Naive thymus-derived CD4-positive, alpha-beta T cell (primary cell): ENCODE measurements at regions not wholly inside any gene's neighbourhood (a gene's known extent, or its start where the extent isn't known, plus 50 kb on each side); places are given as distances from the start of the nearest gene placed in this dataset.

Source experiments
- ATAC-seq: fragments of 150-1000 bp; cut with Tn5 transposase; 2 replicates; pipeline ENCODE4 v1.10.0; 2021; ENCODE audit warnings: mild to moderate bottlenecking, moderate library complexity
- CTCF ChIA-PET: fragments of 350-600 bp; sonication (Branson Sonifier 250); formaldehyde crosslinking; loops from one replicate; lab custom pipeline; 2021; ENCODE audit warnings: antibody characterized with exemption; lab: Charles Lee
- POLR2A ChIA-PET: fragments of 350-600 bp; sonication (Branson Sonifier 250); formaldehyde crosslinking; loops from one replicate; lab custom pipeline; 2021; ENCODE audit warnings: antibody characterized with exemption, inconsistent platforms; lab: Charles Lee
- DNase-seq, 9 donors: peaks; one replicate each; pipeline versions ENCODE4 v3.0.0 to v3.0.0-alpha.2; 2020 to 2022; ENCODE audit warnings: mixed read lengths in 1 of 9
- H3K27ac ChIP-seq: one replicate; pipeline ENCODE4 v1.7.0; 2013; ENCODE audit warnings: mild to moderate bottlenecking, low read depth, low read length, moderate library complexity
- H3K27me3 ChIP-seq, 2 donors: one replicate each; pipeline ENCODE4 v1.7.0; 2013; ENCODE audit warnings: low read length in 2 of 2, mild to moderate bottlenecking in 2 of 2, moderate library complexity in 2 of 2; ENCODE audit not compliant: control insufficient read depth in 2 of 2, insufficient read depth in 2 of 2
- H3K36me3 ChIP-seq, 3 experiments: 1 replicate in 2 of 3; 2 replicates in 1 of 3; pipeline ENCODE4 v1.7.0; 2013; ENCODE audit warnings: low read length in 3 of 3, mild to moderate bottlenecking in 3 of 3, moderate library complexity in 1 of 3; ENCODE audit not compliant: insufficient read depth in 3 of 3, control insufficient read depth in 2 of 3
- H3K4me1 ChIP-seq, 2 donors: one replicate each; pipeline ENCODE4 v1.7.0; 2013; ENCODE audit warnings: low read length in 2 of 2, mild to moderate bottlenecking in 2 of 2, moderate library complexity in 1 of 2; ENCODE audit not compliant: control insufficient read depth in 2 of 2, insufficient read depth in 2 of 2
- H3K4me3 ChIP-seq: 2 replicates; pipeline ENCODE4 v1.7.0; 2013; ENCODE audit warnings: mild to moderate bottlenecking, low read length
- H3K9me3 ChIP-seq, 3 experiments: 1 replicate in 2 of 3; 2 replicates in 1 of 3; pipeline ENCODE4 v1.7.0; 2013; ENCODE audit warnings: low read length in 3 of 3; ENCODE audit not compliant: control insufficient read depth in 2 of 3
- H3K27ac Mint-ChIP-seq, 9 donors: one replicate each; pipeline ENCODE4 v1.8.0; 2020 to 2022; ENCODE audit warnings: mixed read lengths in 9 of 9, mild to moderate bottlenecking in 8 of 9, moderate library complexity in 5 of 9, inconsistent platforms in 2 of 9
- H3K27me3 Mint-ChIP-seq, 5 donors: one replicate each; pipeline ENCODE4 v1.8.0; 2021 to 2022; ENCODE audit warnings: mixed read lengths in 5 of 5, mild to moderate bottlenecking in 1 of 5
- H3K36me3 Mint-ChIP-seq, 5 donors: one replicate each; pipeline ENCODE4 v1.8.0; 2020 to 2022; ENCODE audit warnings: mixed read lengths in 5 of 5, mild to moderate bottlenecking in 3 of 5, inconsistent platforms in 1 of 5
- H3K4me1 Mint-ChIP-seq, 7 donors: one replicate each; pipeline ENCODE4 v1.8.0; 2020 to 2022; ENCODE audit warnings: mixed read lengths in 7 of 7, mild to moderate bottlenecking in 3 of 7, inconsistent platforms in 1 of 7
- H3K4me3 Mint-ChIP-seq, 10 donors: one replicate each; pipeline ENCODE4 v1.8.0; 2020 to 2022; ENCODE audit warnings: mild to moderate bottlenecking in 10 of 10, mixed read lengths in 10 of 10, moderate library complexity in 6 of 10, inconsistent platforms in 2 of 10
- H3K9me3 Mint-ChIP-seq, 11 donors: one replicate each; pipeline ENCODE4 v1.8.0; 2020 to 2022; ENCODE audit warnings: mixed read lengths in 11 of 11, mild to moderate bottlenecking in 4 of 11, inconsistent platforms in 1 of 11, moderate library complexity in 1 of 11
- intact Hi-C, 2 donors: fragments of 100-400 bp; cut with micrococcal nuclease; formaldehyde crosslinking; loops; one replicate each; pipeline ENCODE4 v1.15.1; 2023

GRCh38 chr17:5686074-5686635 is 101.8 kb upstream of the NLRP1 start:
- Mint-ChIP-seq H3K36me3 (no peaks in the 10 kb centered on the region), H3K27me3 (peaks cover 3 to 24% (median 20%) of the 10 kb centered on the region in 5 donors), H3K27ac (no peak overlapping the region), H3K4me1 (peaks cover 0 to 3% (median 0%) of the 10 kb centered on the region in 7 donors), H3K9me3 (peaks cover 0 to 13% (median 0%) of the 10 kb centered on the region in 11 donors), H3K4me3 (no peak overlapping the region)
- intact Hi-C loops = no loop called here
- no peaks in the 10 kb centered on the region for H3K4me1 ChIP-seq
- POLR2A ChIA-PET = no interaction called here
- DNase-seq = no peak
- CTCF ChIA-PET = no interaction called here
- H3K27ac ChIP-seq = no peak overlapping the region
- ATAC-seq = no peak
- no peak overlapping the region for H3K4me3 ChIP-seq
- peaks cover 0 to 6% of the 10 kb centered on the region in 2 donors for H3K27me3 ChIP-seq
- H3K36me3 ChIP-seq = no peaks in the 10 kb centered on the region
- no peaks in the 10 kb centered on the region for H3K9me3 ChIP-seq

- CTCF ChIA-PET = no interaction called here
- DNase-seq = no peak
Measured at GRCh38 chr17:5687646-5688045, 103.3 kb upstream of the NLRP1 start.

GRCh38 chr17:5693821-5694220 is 109.5 kb upstream of the NLRP1 start:
- Mint-ChIP-seq H3K4me1 (no peaks in the 10 kb centered on the region), H3K9me3 (peaks cover 0 to 4% (median 1%) of the 10 kb centered on the region in 11 donors), H3K4me3 (no peak overlapping the region), H3K36me3 (no peaks in the 10 kb centered on the region), H3K27me3 (peaks cover 1 to 16% (median 7%) of the 10 kb centered on the region in 5 donors), H3K27ac (no peak overlapping the region)
- POLR2A ChIA-PET = no interaction called here
- no peaks in the 10 kb centered on the region for H3K4me1 ChIP-seq
- intact Hi-C loops = no loop called here
- H3K9me3 ChIP-seq = no peaks in the 10 kb centered on the region
- H3K36me3 ChIP-seq = no peaks in the 10 kb centered on the region
- H3K27me3 ChIP-seq = no peaks in the 10 kb centered on the region
- no peak overlapping the region for H3K27ac ChIP-seq
- no peak overlapping the region for H3K4me3 ChIP-seq
- CTCF ChIA-PET = no interaction called here
- ATAC-seq (no peak), DNase-seq (no peak)

More at GRCh38 chr17:5687646-5688045, 103.3 kb upstream of the NLRP1 start:
- intact Hi-C loops = no loop called here
- POLR2A ChIA-PET = no interaction called here
- Mint-ChIP-seq H3K4me3 (no peak overlapping the region), H3K27ac (no peak overlapping the region), H3K27me3 (peaks cover 0 to 13% (median 7%) of the 10 kb centered on the region in 5 donors), H3K36me3 (no peaks in the 10 kb centered on the region), H3K4me1 (no peaks in the 10 kb centered on the region), H3K9me3 (peaks cover 0 to 8% (median 0%) of the 10 kb centered on the region in 11 donors)
- Histone ChIP-seq H3K36me3 (no peaks in the 10 kb centered on the region), H3K9me3 (no peaks in the 10 kb centered on the region), H3K4me3 (no peak overlapping the region), H3K4me1 (no peaks in the 10 kb centered on the region), H3K27me3 (no peaks in the 10 kb centered on the region), H3K27ac (no peak overlapping the region)
- no peak for ATAC-seq

GRCh38 chr17:5694551-5694950 is 110.2 kb upstream of the NLRP1 start:
- ATAC-seq = no peak
- Histone ChIP-seq H3K27ac (no peak overlapping the region), H3K36me3 (no peaks in the 10 kb centered on the region), H3K4me3 (no peak overlapping the region), H3K4me1 (no peaks in the 10 kb centered on the region), H3K9me3 (no peaks in the 10 kb centered on the region), H3K27me3 (no peaks in the 10 kb centered on the region)
- H3K4me3 Mint-ChIP-seq = no peak overlapping the region
- DNase-seq = no peak
- no peaks in the 10 kb centered on the region for H3K36me3 Mint-ChIP-seq
- ChIA-PET CTCF (no interaction called here), POLR2A (no interaction called here)
- no peak overlapping the region for H3K27ac Mint-ChIP-seq
- no peaks in the 10 kb centered on the region for H3K4me1 Mint-ChIP-seq
- peaks cover 4 to 12% (median 8%) of the 10 kb centered on the region in 5 donors for H3K27me3 Mint-ChIP-seq
- intact Hi-C loops = no loop called here
- peaks cover 0 to 8% (median 1%) of the 10 kb centered on the region in 11 donors for H3K9me3 Mint-ChIP-seq

- Mint-ChIP-seq H3K9me3 (peaks cover 0 to 8% (median 0%) of the 10 kb centered on the region in 11 donors), H3K4me3 (no peak overlapping the region), H3K4me1 (no peaks in the 10 kb centered on the region), H3K27ac (no peak overlapping the region), H3K27me3 (peaks cover 4 to 18% (median 8%) of the 10 kb centered on the region in 5 donors), H3K36me3 (no peaks in the 10 kb centered on the region)
- intact Hi-C loops = no loop called here
- Histone ChIP-seq H3K9me3 (no peaks in the 10 kb centered on the region), H3K27ac (no peak overlapping the region), H3K36me3 (no peaks in the 10 kb centered on the region), H3K27me3 (no peaks in the 10 kb centered on the region), H3K4me1 (no peaks in the 10 kb centered on the region), H3K4me3 (no peak overlapping the region)
- POLR2A ChIA-PET = no interaction called here
- CTCF ChIA-PET = no interaction called here
- ATAC-seq (no peak), DNase-seq (no peak)
Measured at GRCh38 chr17:5695480-5695879, 111.2 kb upstream of the NLRP1 start.

- no peaks in the 10 kb centered on the region for H3K4me1 Mint-ChIP-seq
- CTCF ChIA-PET = interaction anchor here (0.8 kb wide), 1 partner anchor 508 kb away, joined by 3 read pairs; no protein-coding TSS in a partner anchor
- POLR2A ChIA-PET = no interaction called here
- intact Hi-C loops = no loop called here
- peak overlapping the region in 1 of 10 donors; percentile 5 for H3K4me3 Mint-ChIP-seq
- DNase-seq = no peak
- Histone ChIP-seq H3K27ac (no peak overlapping the region), H3K4me1 (no peaks in the 10 kb centered on the region), H3K36me3 (no peaks in the 10 kb centered on the region), H3K9me3 (no peaks in the 10 kb centered on the region), H3K27me3 (no peaks in the 10 kb centered on the region), H3K4me3 (no peak overlapping the region)
- no peak for ATAC-seq
- peaks cover 16 to 28% (median 28%) of the 10 kb centered on the region in 5 donors for H3K27me3 Mint-ChIP-seq
- H3K27ac Mint-ChIP-seq = no peak overlapping the region
- H3K9me3 Mint-ChIP-seq = peaks cover 0 to 17% (median 6%) of the 10 kb centered on the region in 11 donors
- peaks cover 0 to 3% (median 0%) of the 10 kb centered on the region in 5 donors for H3K36me3 Mint-ChIP-seq
Measured at GRCh38 chr17:5698959-5699358, 114.7 kb upstream of the NLRP1 start.

- no peaks in the 10 kb centered on the region for H3K4me1 ChIP-seq
- H3K27me3 Mint-ChIP-seq = peaks cover 16 to 31% (median 30%) of the 10 kb centered on the region in 5 donors
- POLR2A ChIA-PET = no interaction called here
- no peak overlapping the region for H3K27ac Mint-ChIP-seq
- H3K27ac ChIP-seq = no peak overlapping the region
- no peak overlapping the region for H3K4me3 Mint-ChIP-seq
- peaks cover 0 to 4% (median 0%) of the 10 kb centered on the region in 5 donors for H3K36me3 Mint-ChIP-seq
- intact Hi-C loops = no loop called here
- H3K27me3 ChIP-seq = no peaks in the 10 kb centered on the region
- no peaks in the 10 kb centered on the region for H3K9me3 ChIP-seq
- DNase-seq (no peak), ATAC-seq (no peak)
- CTCF ChIA-PET = interaction anchor here (0.9 kb wide), 1 partner anchor 105 kb away, joined by 3 read pairs; no protein-coding TSS in a partner anchor
- no peak overlapping the region for H3K4me3 ChIP-seq
- H3K36me3 ChIP-seq = no peaks in the 10 kb centered on the region
- H3K9me3 Mint-ChIP-seq = peaks cover 0 to 17% (median 6%) of the 10 kb centered on the region in 11 donors
- no peaks in the 10 kb centered on the region for H3K4me1 Mint-ChIP-seq
Measured at GRCh38 chr17:5699814-5700213, 115.5 kb upstream of the NLRP1 start.
